NB4 (cell line): ENCODE measurements at regions not wholly inside any gene's neighbourhood (a gene's known extent, or its start where the extent isn't known, plus 50 kb on each side); places are given as distances from the start of the nearest gene placed in this dataset.

ENCODE experiments used
- CTCF ChIP-seq: IDR thresholded peaks from one replicate; pipeline ENCODE4 v1.5.1; 2012; ENCODE audit warnings: low read depth, low read length
- MAX ChIP-seq: IDR thresholded peaks from 2 replicates; pipeline ENCODE4 v1.6.1; 2011; ENCODE audit warnings: low read depth, low read length
- MYC ChIP-seq: IDR thresholded peaks from 2 replicates; pipeline ENCODE4 v1.6.1; 2011; ENCODE audit warnings: low read depth, low read length
- POLR2A ChIP-seq: IDR thresholded peaks from 2 replicates; pipeline ENCODE4 v1.6.1; 2011; ENCODE audit warnings: mild to moderate bottlenecking; ENCODE audit not compliant: insufficient read length; ENCODE audit errors: extremely low read depth

GRCh38 chr1:188277771-188278170 lies 1449.0 kb downstream of the PLA2G4A start:
- TF ChIP-seq CTCF: no peak
- TF ChIP-seq POLR2A: no peak
- TF ChIP-seq MYC: no peak
- TF ChIP-seq MAX: no peak
